Gastroesophageal sphincter (tissue), 4 donors: ENCODE measurements at regions not wholly inside any gene's neighbourhood (a gene's known extent, or its start where the extent isn't known, plus 50 kb on each side); places are given as distances from the start of the nearest gene placed in this dataset.

Source experiments
- ATAC-seq: fragments of 150-250 bp; one replicate; pipeline ENCODE4 v1.9.1; 2016; ENCODE audit warnings: mild to moderate bottlenecking, moderate library complexity
- H3K27ac ChIP-seq, 4 donors: fragments of 200-600 bp; sonication (generic) in 3 of 4; 1 replicate in 3 of 4; 2 replicates in 1 of 4; pipeline ENCODE4 v1.5.1; 2016 to 2019
- H3K27me3 ChIP-seq: fragments of 200-600 bp; sonication (generic); one replicate; pipeline ENCODE4 v1.5.1; 2019
- H3K36me3 ChIP-seq, 2 donors: fragments of 200-600 bp; sonication (generic); one replicate each; pipeline ENCODE4 v1.5.1; 2019; ENCODE audit warnings: control low read depth in 1 of 2
- H3K4me1 ChIP-seq, 3 donors: fragments of 200-600 bp; sonication (generic); 1 replicate in 2 of 3; 2 replicates in 1 of 3; pipeline ENCODE4 v1.5.1; 2016 to 2019; ENCODE audit warnings: control low read depth in 2 of 3
- H3K4me3 ChIP-seq, 2 donors: fragments of 200-600 bp; sonication (generic); one replicate each; pipeline ENCODE4 v1.5.1; 2019; ENCODE audit warnings: mild to moderate bottlenecking in 1 of 2, moderate library complexity in 1 of 2
- H3K9me3 ChIP-seq, 3 donors: fragments of 200-600 bp; sonication (generic); one replicate each; pipeline ENCODE4 v1.5.1; 2017 to 2019; ENCODE audit warnings: control low read depth in 2 of 3
- CTCF ChIP-seq, 4 experiments: fragments of 200-600 bp in 2 of 4; fragments of 450-650 bp in 2 of 4; sonication (generic) in 1 of 4; IDR thresholded peaks; one replicate each; pipeline ENCODE4 v1.5.1; 2017 to 2019; ENCODE audit warnings: antibody characterized with exemption in 4 of 4, mild to moderate bottlenecking in 2 of 4, moderate library complexity in 2 of 4
- EP300 ChIP-seq: sonication (generic); formaldehyde crosslinking; IDR thresholded peaks from one replicate; pipeline ENCODE4 v1.6.1; 2017; ENCODE audit warnings: antibody characterized with exemption, mild to moderate bottlenecking
- POLR2A ChIP-seq, 2 donors: fragments of 450-650 bp; IDR thresholded peaks; one replicate each; pipeline ENCODE4 v1.6.1; 2017; ENCODE audit warnings: antibody characterized with exemption in 2 of 2, mild to moderate bottlenecking in 2 of 2, moderate library complexity in 1 of 2
- POLR2AphosphoS5 ChIP-seq: sonication (generic); formaldehyde crosslinking; IDR thresholded peaks from one replicate; pipeline ENCODE4 v1.6.1; 2017; ENCODE audit warnings: antibody characterized with exemption
- WGBS, 2 donors: methylation state at CpG; one replicate each; pipeline ENCODE4 v1.1.5; 2018; ENCODE audit warnings: low coverage in 1 of 2; 5-methylcytosine and 5-hydroxymethylcytosine counted together

GRCh38 chr16:6690741-6691140, 641.9 kb upstream of the RBFOX1 start:
- no peaks in the 10 kb centered on the region for H3K27me3 ChIP-seq
- TF ChIP-seq CTCF (IDR thresholded peaks at IDR 0.05) = no peak
- no peak for TF ChIP-seq POLR2AphosphoS5
- TF ChIP-seq EP300 = no peak
- TF ChIP-seq POLR2A (IDR thresholded peaks at IDR 0.05) = no peak
- H3K9me3 ChIP-seq = no peaks in the 10 kb centered on the region
- no peaks in the 10 kb centered on the region for H3K36me3 ChIP-seq
- no peak overlapping the region for H3K4me3 ChIP-seq
- WGBS, 2 donors = 81 to 83% methylated on average over 4 of the region's 4 CpGs
- H3K27ac ChIP-seq = no peak overlapping the region
- ATAC-seq = no peak
- H3K4me1 ChIP-seq = no peaks in the 10 kb centered on the region

GRCh38 chr16:6689643-6690042, 643.0 kb upstream of the RBFOX1 start:
- Histone ChIP-seq H3K27me3 (no peaks in the 10 kb centered on the region), H3K9me3 (no peaks in the 10 kb centered on the region), H3K4me1 (no peaks in the 10 kb centered on the region), H3K36me3 (no peaks in the 10 kb centered on the region), H3K27ac (no peak overlapping the region), H3K4me3 (no peak overlapping the region)
- no peak for ATAC-seq
- TF ChIP-seq POLR2A (IDR thresholded peaks at IDR 0.05) = no peak
- TF ChIP-seq POLR2AphosphoS5 = no peak
- TF ChIP-seq EP300 = no peak
- no peak for TF ChIP-seq CTCF (IDR thresholded peaks at IDR 0.05)
- WGBS, 2 donors = 5 to 20% methylated on average over 5 of the region's 5 CpGs

GRCh38 chr16:6687593-6687992, 645.1 kb upstream of the RBFOX1 start:
- Histone ChIP-seq H3K36me3 (no peaks in the 10 kb centered on the region), H3K4me1 (no peaks in the 10 kb centered on the region), H3K4me3 (no peak overlapping the region), H3K9me3 (no peaks in the 10 kb centered on the region), H3K27me3 (no peaks in the 10 kb centered on the region), H3K27ac (no peak overlapping the region)
- no peak for TF ChIP-seq CTCF (IDR thresholded peaks at IDR 0.05)
- no peak for TF ChIP-seq EP300
- TF ChIP-seq POLR2A (IDR thresholded peaks at IDR 0.05) = no peak
- no peak for TF ChIP-seq POLR2AphosphoS5
- no peak for ATAC-seq
- 79 to 93% methylated on average over 3 of the region's 3 CpGs for WGBS, 2 donors

- Histone ChIP-seq H3K4me1 (no peaks in the 10 kb centered on the region), H3K27me3 (peaks cover 12% of the 10 kb centered on the region), H3K27ac (no peak overlapping the region), H3K4me3 (no peak overlapping the region), H3K36me3 (no peaks in the 10 kb centered on the region), H3K9me3 (no peaks in the 10 kb centered on the region)
- TF ChIP-seq CTCF (IDR thresholded peaks at IDR 0.05) (peak in 1 of 4 experiments; percentile 35), POLR2AphosphoS5 (no peak)
- 15 to 16% methylated on average over 6 to 7 of the region's 7 CpGs for WGBS, 2 donors
- no peak for ATAC-seq
These were observed 648.5 kb upstream of the RBFOX1 start for GRCh38 chr16:6684076-6684673.

GRCh38 chr16:6682142-6682811, 650.4 kb upstream of the RBFOX1 start:
- H3K27me3 ChIP-seq = peaks cover 15% of the 10 kb centered on the region
- H3K4me1 ChIP-seq = no peaks in the 10 kb centered on the region
- ATAC-seq = no peak
- H3K9me3 ChIP-seq = no peaks in the 10 kb centered on the region
- no peak overlapping the region for H3K4me3 ChIP-seq
- TF ChIP-seq EP300 = no peak
- peak in 1 of 4 experiments; percentile 38 for TF ChIP-seq CTCF (IDR thresholded peaks at IDR 0.05)
- no peak for TF ChIP-seq POLR2A (IDR thresholded peaks at IDR 0.05)
- no peak for TF ChIP-seq POLR2AphosphoS5
- H3K36me3 ChIP-seq = no peaks in the 10 kb centered on the region
- WGBS, 2 donors = 41 to 45% methylated on average over 14 of the region's 19 CpGs
- no peak overlapping the region for H3K27ac ChIP-seq
